Astrocyte of the hippocampus (primary cell): ENCODE measurements at regions not wholly inside any gene's neighbourhood (a gene's known extent, or its start where the extent isn't known, plus 50 kb on each side); places are given as distances from the start of the nearest gene placed in this dataset.

ENCODE experiments used
- DNase-seq: peaks from one replicate; pipeline ENCODE4 v3.0.0; 2011; ENCODE audit warnings: low read depth, low spot score

GRCh38 chr11:104256525-104256924 is 92.6 kb upstream of the PDGFD start:
- DNase-seq = peak; percentile 16

- DNase-seq = peak; percentile 62
These were observed 90.4 kb upstream of the PDGFD start for GRCh38 chr11:104254347-104254746.

- no peak for DNase-seq
These were observed 82.6 kb upstream of the PDGFD start for GRCh38 chr11:104246590-104246989.

GRCh38 chr11:104238916-104239315 is 75.0 kb upstream of the PDGFD start:
- DNase-seq = no peak

GRCh38 chr11:104225047-104225446 is 61.1 kb upstream of the PDGFD start:
- no peak for DNase-seq

GRCh38 chr11:104222464-104222863 is 58.5 kb upstream of the PDGFD start:
- DNase-seq = no peak

- no peak for DNase-seq
These were observed 57.5 kb upstream of the PDGFD start for GRCh38 chr11:104221455-104221854.

GRCh38 chr11:104219096-104219495 is 55.1 kb upstream of the PDGFD start:
- DNase-seq = no peak

GRCh38 chr11:104214517-104214916 is 50.6 kb upstream of the PDGFD start:
- no peak for DNase-seq
